Heart right ventricle (tissue), 16 donors: ENCODE measurements at regions not wholly inside any gene's neighbourhood (a gene's known extent, or its start where the extent isn't known, plus 50 kb on each side); places are given as distances from the start of the nearest gene placed in this dataset.
"Not testable (repeated sequence)": the region's sequence is repeated elsewhere in the genome, so short reads cannot be mapped to it uniquely, and the experiment has no call there.

Experiments used
- ATAC-seq, 8 donors: fragments of 200-7000 bp; cut with Tn5 transposase; one replicate each; pipeline ENCODE4 v1.9.1; 2020; ENCODE audit warnings: mild to moderate bottlenecking in 8 of 8, moderate library complexity in 8 of 8, moderate number of reproducible peaks in 1 of 8
- DNase-seq, 2 donors: peaks; one replicate each; pipeline ENCODE4 v3.0.0-alpha.2; 2020
- H3K27ac ChIP-seq, 10 donors: fragments of 200-600 bp; sonication (generic) in 2 of 10; one replicate each; pipeline versions ENCODE4 v1.5.0 to v1.8.0; 2020 to 2022; ENCODE audit warnings: mild to moderate bottlenecking in 3 of 10
- H3K27me3 ChIP-seq, 7 donors: fragments of 200-600 bp; one replicate each; pipeline ENCODE4 v1.8.0; 2021 to 2022; ENCODE audit warnings: mild to moderate bottlenecking in 2 of 7
- H3K36me3 ChIP-seq, 9 donors: fragments of 200-600 bp; sonication (generic) in 1 of 9; one replicate each; pipeline versions ENCODE4 v1.5.0 to v1.8.0; 2020 to 2022; ENCODE audit warnings: mild to moderate bottlenecking in 2 of 9
- H3K4me1 ChIP-seq, 9 donors: fragments of 200-600 bp; sonication (generic) in 1 of 9; one replicate each; pipeline versions ENCODE4 v1.5.0 to v1.8.0; 2020 to 2022; ENCODE audit warnings: mild to moderate bottlenecking in 4 of 9
- H3K4me3 ChIP-seq, 10 donors: fragments of 200-600 bp; sonication (generic) in 2 of 10; one replicate each; pipeline versions ENCODE4 v1.5.0 to v1.8.0; 2020 to 2022; ENCODE audit warnings: mild to moderate bottlenecking in 7 of 10, moderate library complexity in 2 of 10
- H3K9me3 ChIP-seq, 11 donors: fragments of 200-600 bp in 10 of 11; sonication (generic) in 2 of 11; one replicate each; pipeline versions ENCODE4 v1.5.0 to v1.8.0; 2013 to 2022; ENCODE audit warnings: mild to moderate bottlenecking in 2 of 11, control low read depth in 1 of 11, moderate library complexity in 1 of 11
- WGBS, 2 donors: extraction: QIAGEN DNeasy Blood & Tissue Kit; methylation state at CpG; one replicate each; pipeline ENCODE4 v1.1.7; 2013; ENCODE audit warnings: inconsistent platforms in 1 of 2; 5-methylcytosine and 5-hydroxymethylcytosine counted together
- intact Hi-C, 10 donors: fragments of 100-400 bp; cut with DNase I; formaldehyde crosslinking; loops; one replicate each; pipeline versions ENCODE4 v1.11.1 to v1.14.2; 2022
- TF ChIP-seq, protein P1 (sequence below), 9 donors: fragments of 200-600 bp; sonication (generic) in 2 of 9; IDR thresholded peaks; one replicate each; pipeline versions ENCODE4 v1.5.0 to v1.8.0; 2021 to 2022; ENCODE audit warnings: antibody characterized with exemption in 9 of 9, mild to moderate bottlenecking in 5 of 9, moderate library complexity in 1 of 9
- donor health status: Arrhythmogenic right ventricular cardiomyopathy.
- donor health status: ischemic (EF 13 %, LVEDD 7.1; RV severe dilation, severe dysfunction).
- donor health status: healthy with polysubstance abuse.
- donor health status: DM: no; HTN: yes; CAD: no.
- donor health status: DM: no; HTN: no; CAD: no.
- donor health status: ischemic (EF 25% LVEDD 6.9; RV normal size, moderate dysfunction).
- donor health status: ischemic (EF 25% LVEDD 5.7; RV mildly dilated, moderate dysfunction).
- donor health status: healthy.
- donor health status: DM: yes; HTN: yes; CAD: no.
- donor health status: Ischemic cardiomyopathy.
- donor health status: ischemic (EF 35%, LVEDD 5.7; RV mildly dilated, moderate dysfunction).
- donor health status: nonischemic (EF 11% LVEDD 7.7; RV severe dilation, severe dysfunction).
- donor health status: DM: yes; HTN: yes; CAD: no.
- donor health status: PGD.
- donor health status: ischemic (EF 29% LVEDD 5.4; RV normal size, mild dysfunction).
- donor health status: nonischemic (EF 23%, LVEDD 6.1; RV moderate dilation, normal function).

DNA sequence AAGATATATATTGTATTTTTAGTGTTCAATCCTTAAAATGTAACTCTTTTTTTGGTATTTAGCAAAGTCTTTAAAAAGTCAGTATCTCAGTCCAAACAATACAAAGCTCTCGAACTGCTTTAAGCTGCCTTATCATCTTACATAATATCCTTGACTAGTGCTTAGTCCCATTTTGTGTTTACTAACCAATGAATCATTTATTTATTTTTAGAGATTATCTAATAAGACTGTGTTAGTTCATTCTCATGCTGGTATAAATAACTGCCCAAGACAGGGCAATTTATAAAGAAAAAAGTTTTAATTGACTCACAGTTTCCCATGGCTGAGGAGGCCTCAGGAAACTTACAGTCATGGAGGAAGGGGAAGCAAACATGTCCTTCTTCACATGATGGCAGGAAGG is 248.3 kb upstream of the KYNU start:
- intact Hi-C loops, result no loop called here
- no peaks in the 10 kb centered on the region for H3K4me1 ChIP-seq
- TF ChIP-seq, protein P1, sequence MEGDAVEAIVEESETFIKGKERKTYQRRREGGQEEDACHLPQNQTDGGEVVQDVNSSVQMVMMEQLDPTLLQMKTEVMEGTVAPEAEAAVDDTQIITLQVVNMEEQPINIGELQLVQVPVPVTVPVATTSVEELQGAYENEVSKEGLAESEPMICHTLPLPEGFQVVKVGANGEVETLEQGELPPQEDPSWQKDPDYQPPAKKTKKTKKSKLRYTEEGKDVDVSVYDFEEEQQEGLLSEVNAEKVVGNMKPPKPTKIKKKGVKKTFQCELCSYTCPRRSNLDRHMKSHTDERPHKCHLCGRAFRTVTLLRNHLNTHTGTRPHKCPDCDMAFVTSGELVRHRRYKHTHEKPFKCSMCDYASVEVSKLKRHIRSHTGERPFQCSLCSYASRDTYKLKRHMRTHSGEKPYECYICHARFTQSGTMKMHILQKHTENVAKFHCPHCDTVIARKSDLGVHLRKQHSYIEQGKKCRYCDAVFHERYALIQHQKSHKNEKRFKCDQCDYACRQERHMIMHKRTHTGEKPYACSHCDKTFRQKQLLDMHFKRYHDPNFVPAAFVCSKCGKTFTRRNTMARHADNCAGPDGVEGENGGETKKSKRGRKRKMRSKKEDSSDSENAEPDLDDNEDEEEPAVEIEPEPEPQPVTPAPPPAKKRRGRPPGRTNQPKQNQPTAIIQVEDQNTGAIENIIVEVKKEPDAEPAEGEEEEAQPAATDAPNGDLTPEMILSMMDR (IDR thresholded peaks at IDR 0.05), result no peak
- no peak for DNase-seq
- no peak overlapping the region for H3K27ac ChIP-seq
- no peaks in the 10 kb centered on the region for H3K27me3 ChIP-seq
- peaks cover 0 to 5% (median 0%) of the 10 kb centered on the region in 11 donors for H3K9me3 ChIP-seq
- no peak for ATAC-seq
- H3K4me3 ChIP-seq, result no peak overlapping the region
- WGBS, 2 donors, result 46 to 61% methylated on average over 1 of the region's 1 CpG
- no peaks in the 10 kb centered on the region for H3K36me3 ChIP-seq

DNA sequence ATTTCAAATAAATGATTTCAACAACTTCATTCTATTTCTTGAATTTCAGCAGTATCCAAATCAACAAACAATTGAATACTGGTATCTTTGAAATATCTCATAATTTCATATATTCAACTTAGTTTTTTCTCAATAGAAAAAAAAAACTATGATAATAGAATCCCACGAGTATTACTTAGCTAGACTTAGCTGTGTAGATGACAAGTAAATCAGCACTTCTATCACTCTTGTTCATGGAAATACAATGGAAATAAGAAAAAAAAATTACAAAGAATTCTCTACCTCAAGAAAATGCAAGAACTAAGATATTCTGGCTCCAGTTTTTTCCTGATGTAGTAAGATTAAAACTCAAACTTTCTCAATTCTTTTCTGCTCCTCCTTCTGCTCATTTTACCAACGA is 256.2 kb upstream of the KYNU start:
- Histone ChIP-seq H3K27me3 (no peaks in the 10 kb centered on the region), H3K36me3 (no peaks in the 10 kb centered on the region), H3K27ac (no peak overlapping the region), H3K4me3 (no peak overlapping the region), H3K4me1 (no peaks in the 10 kb centered on the region), H3K9me3 (no peaks in the 10 kb centered on the region)
- TF ChIP-seq, protein P1 (IDR thresholded peaks at IDR 0.05), result no peak
- no peak for ATAC-seq
- no peak for DNase-seq
- WGBS, 2 donors, result 47 to 55% methylated on average over 2 of the region's 2 CpGs
- intact Hi-C loops, result no loop called here

DNA sequence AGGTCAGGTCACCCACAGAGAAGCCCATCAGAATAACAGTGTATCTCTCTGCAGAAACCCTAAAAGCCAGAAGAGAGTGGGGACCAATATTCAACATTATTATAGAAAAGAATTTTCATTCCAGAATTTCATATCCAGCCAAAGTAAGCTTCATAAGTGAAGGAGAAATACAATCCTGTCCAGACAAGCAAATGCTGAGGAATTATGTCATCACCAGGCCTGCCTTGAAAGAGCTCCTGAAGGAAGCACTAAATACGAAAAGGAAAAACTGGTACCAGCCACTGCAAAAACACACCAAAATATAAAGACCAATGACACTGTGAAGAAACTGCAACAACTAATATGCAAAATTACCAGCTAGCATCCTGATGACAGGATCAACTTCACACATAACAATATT is 260.0 kb upstream of the KYNU start:
- H3K4me3 ChIP-seq, result no peak overlapping the region
- WGBS, 2 donors, result 63 to 88% methylated on average over 1 of the region's 1 CpG
- no peaks in the 10 kb centered on the region for H3K36me3 ChIP-seq
- H3K9me3 ChIP-seq, result no peaks in the 10 kb centered on the region
- no peaks in the 10 kb centered on the region for H3K4me1 ChIP-seq
- H3K27me3 ChIP-seq, result peaks cover 0 to 3% (median 0%) of the 10 kb centered on the region in 7 donors
- intact Hi-C loops, result no loop called here
- no peak overlapping the region for H3K27ac ChIP-seq
- TF ChIP-seq, protein P1 (IDR thresholded peaks at IDR 0.05), result no peak
- ATAC-seq (no peak), DNase-seq (no peak)

DNA sequence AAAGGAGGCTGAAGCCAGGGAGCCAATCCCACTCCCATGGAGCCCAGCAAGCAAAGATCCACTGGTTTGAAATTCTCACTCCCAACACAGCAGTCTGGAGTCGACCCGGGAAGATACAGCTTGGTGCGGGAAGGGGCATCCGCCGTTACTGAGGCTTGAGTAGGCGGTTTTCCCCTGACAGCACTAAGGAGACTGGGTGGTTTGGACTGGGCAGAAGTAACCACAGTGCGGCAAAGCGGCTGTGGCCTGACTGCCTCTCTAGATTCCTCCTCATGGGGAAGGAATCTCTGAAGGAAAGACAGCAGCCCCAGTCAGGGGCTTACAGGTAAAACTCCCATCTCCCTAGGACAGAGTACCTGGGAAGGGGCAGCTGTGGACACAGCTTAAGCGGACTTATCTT is 261.6 kb upstream of the KYNU start:
- H3K4me3 ChIP-seq, result no peak overlapping the region
- H3K36me3 ChIP-seq, result no peaks in the 10 kb centered on the region
- 83 to 92% methylated on average over 9 of the region's 9 CpGs for WGBS, 2 donors
- intact Hi-C loops, result no loop called here
- TF ChIP-seq, protein P1 (IDR thresholded peaks at IDR 0.05), result no peak
- H3K27ac ChIP-seq, result no peak overlapping the region
- ATAC-seq, result no peak
- no peaks in the 10 kb centered on the region for H3K4me1 ChIP-seq
- H3K27me3 ChIP-seq, result peaks cover 0 to 3% (median 0%) of the 10 kb centered on the region in 7 donors
- no peak for DNase-seq
- H3K9me3 ChIP-seq, result no peaks in the 10 kb centered on the region

DNA sequence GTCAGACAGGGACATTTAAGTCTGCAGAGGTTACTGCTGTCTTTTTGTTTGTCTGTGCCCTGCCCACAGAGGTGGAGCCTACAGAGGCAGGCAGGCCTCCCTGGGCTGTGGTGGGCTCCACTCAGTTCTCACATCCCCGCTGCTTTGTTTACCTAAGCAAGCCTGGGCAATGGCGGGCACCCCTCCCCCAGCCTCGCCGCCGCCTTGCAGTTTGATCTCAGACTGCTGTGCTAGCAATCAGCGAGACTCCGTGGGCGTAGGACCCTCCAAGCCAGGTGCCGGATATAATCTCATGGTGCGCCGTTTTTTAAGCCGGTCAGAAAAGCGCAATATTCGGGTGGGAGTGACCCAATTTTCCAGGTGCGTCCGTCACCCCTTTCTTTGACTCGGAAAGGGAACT is 264.3 kb upstream of the KYNU start:
- H3K27ac ChIP-seq, H3K9me3 ChIP-seq, H3K4me1 ChIP-seq, ATAC-seq, H3K27me3 ChIP-seq, H3K36me3 ChIP-seq, DNase-seq, intact Hi-C loops, H3K4me3 ChIP-seq: not testable (repeated sequence)
- WGBS, 2 donors, result 90 to 91% methylated on average over 14 to 17 of the region's 17 CpGs
